HG02610 (cell line): ENCODE measurements at regions not wholly inside any gene's neighbourhood (a gene's known extent, or its start where the extent isn't known, plus 50 kb on each side); places are given as distances from the start of the nearest gene placed in this dataset.
"Not testable (repeated sequence)": the region's sequence is repeated elsewhere in the genome, so short reads cannot be mapped to it uniquely, and the experiment has no call there.

ENCODE experiments used
- ATAC-seq: cut with Tn5 transposase; IDR thresholded peaks from one replicate; pipeline ENCODE4 v1.9.1; 2021; ENCODE audit warnings: mild to moderate bottlenecking, moderate library complexity; ENCODE audit not compliant: unreplicated experiment

- not testable (repeated sequence) for ATAC-seq
Measured at GRCh38 chr5:100066020-100066419, 469.2 kb upstream of the FAM174A start.

GRCh38 chr5:100043475-100043874 lies 491.7 kb upstream of the FAM174A start:
- no peak for ATAC-seq

GRCh38 chr5:100026606-100027005 lies 508.6 kb upstream of the FAM174A start:
- no peak for ATAC-seq

GRCh38 chr5:100023536-100023935 lies 511.6 kb upstream of the FAM174A start:
- no peak for ATAC-seq

- no peak for ATAC-seq
Measured at GRCh38 chr5:100017520-100018262, 517.5 kb upstream of the FAM174A start.

- not testable (repeated sequence) for ATAC-seq
Measured at GRCh38 chr5:100013305-100013704, 521.9 kb upstream of the FAM174A start.

- not testable (repeated sequence) for ATAC-seq
Measured at GRCh38 chr5:100011160-100011559, 524.0 kb upstream of the FAM174A start.

- ATAC-seq, result no peak
Measured at GRCh38 chr5:100004969-100005368, 530.2 kb upstream of the FAM174A start.

GRCh38 chr5:99998319-99998718 lies 536.9 kb upstream of the FAM174A start:
- ATAC-seq, result no peak

- no peak for ATAC-seq
Measured at GRCh38 chr5:99995407-99995806, 539.8 kb upstream of the FAM174A start.

GRCh38 chr5:99973779-99974178 lies 561.4 kb upstream of the FAM174A start:
- no peak for ATAC-seq

GRCh38 chr5:99955962-99956361 lies 579.2 kb upstream of the FAM174A start:
- ATAC-seq, result no peak

GRCh38 chr5:99955006-99955405 lies 580.2 kb upstream of the FAM174A start:
- ATAC-seq, result no peak

GRCh38 chr5:99949969-99950524 lies 585.1 kb upstream of the FAM174A start:
- no peak for ATAC-seq

GRCh38 chr5:99949361-99949760 lies 585.8 kb upstream of the FAM174A start:
- no peak for ATAC-seq

- no peak for ATAC-seq
Measured at GRCh38 chr5:99948850-99949249, 586.3 kb upstream of the FAM174A start.

GRCh38 chr5:99945478-99946442 lies 589.4 kb upstream of the FAM174A start:
- no peak for ATAC-seq

GRCh38 chr5:99940540-99940939 lies 594.6 kb upstream of the FAM174A start:
- no peak for ATAC-seq

- no peak for ATAC-seq
Measured at GRCh38 chr5:99936911-99937310, 598.3 kb upstream of the FAM174A start.

- no peak for ATAC-seq
Measured at GRCh38 chr5:99929806-99930135, 605.4 kb upstream of the FAM174A start.

GRCh38 chr5:99929067-99929805 lies 605.9 kb upstream of the FAM174A start:
- ATAC-seq, result no peak
